CD4-positive, alpha-beta T cell (primary cell): ENCODE measurements at regions not wholly inside any gene's neighbourhood (a gene's known extent, or its start where the extent isn't known, plus 50 kb on each side); places are given as distances from the start of the nearest gene placed in this dataset.

Experiments
- ATAC-seq: fragments of 200-7000 bp; cut with Tn5 transposase; one replicate; pipeline ENCODE4 v1.10.0; 2022; ENCODE audit warnings: mild to moderate bottlenecking; ENCODE audit not compliant: poor library complexity
- CTCF ChIA-PET: fragments of 350-600 bp; sonication (Branson Sonifier 250); formaldehyde crosslinking; loops from one replicate; lab custom pipeline; 2021; ENCODE audit warnings: antibody characterized with exemption, inconsistent platforms; lab: Charles Lee
- POLR2A ChIA-PET: fragments of 350-600 bp; sonication (Branson Sonifier 250); formaldehyde crosslinking; loops from one replicate; lab custom pipeline; 2021; ENCODE audit warnings: antibody characterized with exemption, inconsistent platforms; lab: Charles Lee
- DNase-seq, 14 experiments: peaks; one replicate each; pipeline ENCODE4 v3.0.0-alpha.2; 2013 to 2020; ENCODE audit warnings: mixed read lengths in 2 of 14
- H3K27ac ChIP-seq, 2 donors: one replicate each; pipeline versions ENCODE4 v1.5.1 to v1.7.0; 2013; ENCODE audit warnings: low read length in 2 of 2, low read depth in 1 of 2, mild to moderate bottlenecking in 1 of 2
- H3K27me3 ChIP-seq, 2 experiments: 1 replicate in 1 of 2; 2 replicates in 1 of 2; pipeline versions ENCODE4 v1.6.1 to v1.7.0; 2013; ENCODE audit warnings: low read length in 2 of 2, control low read depth in 1 of 2, mild to moderate bottlenecking in 1 of 2, moderate library complexity in 1 of 2; ENCODE audit not compliant: insufficient read depth in 2 of 2, control insufficient read depth in 1 of 2
- H3K36me3 ChIP-seq: one replicate; pipeline ENCODE4 v1.6.1; 2013; ENCODE audit warnings: low read length, control low read depth; ENCODE audit not compliant: insufficient read depth
- H3K4me1 ChIP-seq: one replicate; pipeline ENCODE4 v1.6.1; 2013; ENCODE audit warnings: low read length, control low read depth; ENCODE audit not compliant: insufficient read depth
- H3K4me3 ChIP-seq: one replicate; pipeline ENCODE4 v1.5.1; 2013; ENCODE audit warnings: mild to moderate bottlenecking, low read length, moderate library complexity
- H3K9me3 ChIP-seq, 2 experiments: 1 replicate in 1 of 2; 2 replicates in 1 of 2; pipeline versions ENCODE4 v1.6.1 to v1.7.0; 2013; ENCODE audit warnings: low read length in 2 of 2, mild to moderate bottlenecking in 2 of 2, control low read depth in 1 of 2, moderate library complexity in 1 of 2; ENCODE audit not compliant: control insufficient read depth in 1 of 2, insufficient read depth in 1 of 2
- H3K27ac Mint-ChIP-seq: one replicate; pipeline ENCODE4 v1.8.0; 2020; ENCODE audit warnings: mixed read lengths
- H3K27me3 Mint-ChIP-seq: one replicate; pipeline ENCODE4 v1.8.0; 2021; ENCODE audit warnings: mixed read lengths
- H3K36me3 Mint-ChIP-seq: one replicate; pipeline ENCODE4 v1.8.0; 2021; ENCODE audit warnings: low read depth, mixed read lengths
- H3K4me1 Mint-ChIP-seq: one replicate; pipeline ENCODE4 v1.8.0; 2021; ENCODE audit warnings: low read depth, mixed read lengths
- H3K4me3 Mint-ChIP-seq: one replicate; pipeline ENCODE4 v1.8.0; 2020; ENCODE audit warnings: mild to moderate bottlenecking, mixed read lengths
- H3K9me3 Mint-ChIP-seq: one replicate; pipeline ENCODE4 v1.8.0; 2020; ENCODE audit warnings: mixed read lengths
- CTCF ChIP-seq: fragments of 200-600 bp; IDR thresholded peaks from one replicate; pipeline ENCODE4 v1.8.0; 2022; ENCODE audit warnings: antibody characterized with exemption, mild to moderate bottlenecking
- intact Hi-C, 2 experiments: fragments of 100-400 bp; cut with DNase I in 1 of 2; cut with micrococcal nuclease in 1 of 2; formaldehyde crosslinking; loops; one replicate each; pipeline versions ENCODE4 v1.15.1 to v1.9.0; 2023 to 2025; cut with DNase I, micrococcal nuclease

GRCh38 chr12:91663310-91663709 is 480.7 kb upstream of the DCN start:
- no peak overlapping the region for H3K27ac ChIP-seq
- no peaks in the 10 kb centered on the region for H3K9me3 ChIP-seq
- Mint-ChIP-seq H3K4me3 (no peak overlapping the region), H3K27ac (no peak overlapping the region), H3K27me3 (no peaks in the 10 kb centered on the region), H3K4me1 (peaks cover 20% of the 10 kb centered on the region), H3K9me3 (no peaks in the 10 kb centered on the region), H3K36me3 (no peaks in the 10 kb centered on the region)
- ATAC-seq = no peak
- no peak overlapping the region for H3K4me3 ChIP-seq
- ChIA-PET POLR2A (interaction anchor here (0.7 to 1.8 kb wide), 2 partner anchors 11 to 1604 kb away, joined by 3 to 4 read pairs; no protein-coding TSS in a partner anchor), CTCF (no interaction called here)
- intact Hi-C loops = no loop called here
- DNase-seq = no peak
- TF ChIP-seq CTCF = no peak
- H3K4me1 ChIP-seq = no peaks in the 10 kb centered on the region
- H3K36me3 ChIP-seq = no peaks in the 10 kb centered on the region
- H3K27me3 ChIP-seq = no peaks in the 10 kb centered on the region

- DNase-seq = no peak
- Histone ChIP-seq H3K27me3 (no peaks in the 10 kb centered on the region), H3K9me3 (no peaks in the 10 kb centered on the region), H3K4me3 (no peak overlapping the region), H3K36me3 (no peaks in the 10 kb centered on the region), H3K27ac (no peak overlapping the region), H3K4me1 (no peaks in the 10 kb centered on the region)
- CTCF ChIA-PET = interaction anchor here (0.9 kb wide), 1 partner anchor 18 kb away, joined by 3 read pairs; no protein-coding TSS in a partner anchor
- H3K27ac Mint-ChIP-seq = no peak overlapping the region
- POLR2A ChIA-PET = interaction anchor here (1.8 kb wide), 1 partner anchor 12 kb away, joined by 4 read pairs; no protein-coding TSS in a partner anchor
- peaks cover 15% of the 10 kb centered on the region for H3K4me1 Mint-ChIP-seq
- no peak for ATAC-seq
- H3K27me3 Mint-ChIP-seq = no peaks in the 10 kb centered on the region
- intact Hi-C loops = no loop called here
- TF ChIP-seq CTCF = no peak
- H3K9me3 Mint-ChIP-seq = no peaks in the 10 kb centered on the region
- no peaks in the 10 kb centered on the region for H3K36me3 Mint-ChIP-seq
- H3K4me3 Mint-ChIP-seq = no peak overlapping the region
Measured at GRCh38 chr12:91662021-91662420, 479.4 kb upstream of the DCN start.

GRCh38 chr12:91657032-91657431 is 474.4 kb upstream of the DCN start:
- Histone ChIP-seq H3K9me3 (peaks cover 0 to 4% of the 10 kb centered on the region in 2 experiments), H3K27me3 (no peaks in the 10 kb centered on the region), H3K36me3 (no peaks in the 10 kb centered on the region), H3K4me1 (no peaks in the 10 kb centered on the region), H3K4me3 (no peak overlapping the region), H3K27ac (no peak overlapping the region)
- H3K4me3 Mint-ChIP-seq = no peak overlapping the region
- H3K27me3 Mint-ChIP-seq = no peaks in the 10 kb centered on the region
- ATAC-seq (no peak), DNase-seq (no peak)
- ChIA-PET POLR2A (interaction anchor here (0.8 kb wide), 1 partner anchor 484 kb away, joined by 3 read pairs; no protein-coding TSS in a partner anchor), CTCF (no interaction called here)
- H3K36me3 Mint-ChIP-seq = no peaks in the 10 kb centered on the region
- H3K4me1 Mint-ChIP-seq = peaks cover 12% of the 10 kb centered on the region
- intact Hi-C loops = no loop called here
- no peaks in the 10 kb centered on the region for H3K9me3 Mint-ChIP-seq
- no peak overlapping the region for H3K27ac Mint-ChIP-seq
- no peak for TF ChIP-seq CTCF
